ENCODE measurements at regions not wholly inside any gene's neighbourhood (a gene's known extent, or its start where the extent isn't known, plus 50 kb on each side); places are given as distances from the start of the nearest gene placed in this dataset.

GRCh38 chr5:124614105-124614504 lies 132.3 kb downstream of the ZNF608 start:
- TF ChIP-seq CTCF (IDR thresholded peaks at IDR 0.05) (no peak), EZH2 (IDR thresholded peaks at IDR 0.05; ENCODE audit: borderline replicate concordance, insufficient read depth, low read depth, low read length, poor library complexity, severe bottlenecking) (no peak)
